Esophagus muscularis mucosa (tissue), 4 donors: ENCODE measurements at regions not wholly inside any gene's neighbourhood (a gene's known extent, or its start where the extent isn't known, plus 50 kb on each side); places are given as distances from the start of the nearest gene placed in this dataset.

Experiments
- DNase-seq: peaks from one replicate; pipeline ENCODE4 v3.0.0-alpha.2; 2017; ENCODE audit errors: extremely low spot score
- H3K27ac ChIP-seq, 4 donors: fragments of 200-600 bp; sonication (generic); replicated peaks in 1 of 4; 1 replicate in 3 of 4; 2 replicates in 1 of 4; pipeline ENCODE4 v1.5.1; 2016 to 2019; ENCODE audit warnings: mild to moderate bottlenecking in 1 of 4
- H3K27me3 ChIP-seq, 4 donors: fragments of 200-600 bp; sonication (generic); one replicate each; pipeline versions ENCODE4 v1.5.1 to v1.6.0; 2016 to 2019
- H3K36me3 ChIP-seq, 4 donors: fragments of 200-600 bp; sonication (generic); one replicate each; pipeline ENCODE4 v1.5.1; 2016 to 2019
- H3K4me1 ChIP-seq, 4 donors: fragments of 200-600 bp; sonication (generic); one replicate each; pipeline ENCODE4 v1.5.1; 2016 to 2019
- H3K4me3 ChIP-seq, 4 donors: fragments of 200-600 bp; sonication (generic); 1 replicate in 2 of 4; 2 replicates in 2 of 4; pipeline ENCODE4 v1.5.1; 2016 to 2019; ENCODE audit warnings: mild to moderate bottlenecking in 4 of 4, moderate library complexity in 1 of 4
- H3K9me3 ChIP-seq, 4 donors: fragments of 200-600 bp; sonication (generic); 1 replicate in 3 of 4; 2 replicates in 1 of 4; pipeline ENCODE4 v1.5.1; 2016 to 2019
- EP300 ChIP-seq: sonication (generic); formaldehyde crosslinking; IDR thresholded peaks from one replicate; pipeline ENCODE4 v1.6.1; 2017; ENCODE audit warnings: antibody characterized with exemption
- POLR2A ChIP-seq: fragments of 450-650 bp; IDR thresholded peaks from one replicate; pipeline ENCODE4 v1.6.1; 2017; ENCODE audit warnings: antibody characterized with exemption, moderate library complexity, mild to moderate bottlenecking, low read depth
- POLR2AphosphoS5 ChIP-seq, 2 donors: sonication (generic); formaldehyde crosslinking; IDR thresholded peaks; one replicate each; pipeline ENCODE4 v1.6.1; 2017; ENCODE audit warnings: antibody characterized with exemption in 2 of 2
- WGBS: methylation state at CpG from one replicate; pipeline ENCODE4 v1.1.5; 2018; 5-methylcytosine and 5-hydroxymethylcytosine counted together
- intact Hi-C: fragments of 100-400 bp; cut with DNase I; formaldehyde crosslinking; loops from one replicate; pipeline ENCODE4 v1.15.1; 2023
- TF ChIP-seq, protein P1 (sequence below), 3 experiments: fragments of 200-600 bp in 2 of 3; fragments of 450-650 bp in 1 of 3; sonication (generic) in 2 of 3; IDR thresholded peaks; one replicate each; pipeline ENCODE4 v1.5.1; 2017 to 2019; ENCODE audit warnings: antibody characterized with exemption in 3 of 3, mild to moderate bottlenecking in 2 of 3, moderate library complexity in 1 of 3

- H3K4me3 ChIP-seq = no peak overlapping the region
- H3K4me1 ChIP-seq = no peaks in the 10 kb centered on the region
- no peak for DNase-seq
- H3K27me3 ChIP-seq = no peaks in the 10 kb centered on the region
- 54% methylated on average over 2 of the region's 2 CpGs for WGBS
- TF ChIP-seq, protein P1, sequence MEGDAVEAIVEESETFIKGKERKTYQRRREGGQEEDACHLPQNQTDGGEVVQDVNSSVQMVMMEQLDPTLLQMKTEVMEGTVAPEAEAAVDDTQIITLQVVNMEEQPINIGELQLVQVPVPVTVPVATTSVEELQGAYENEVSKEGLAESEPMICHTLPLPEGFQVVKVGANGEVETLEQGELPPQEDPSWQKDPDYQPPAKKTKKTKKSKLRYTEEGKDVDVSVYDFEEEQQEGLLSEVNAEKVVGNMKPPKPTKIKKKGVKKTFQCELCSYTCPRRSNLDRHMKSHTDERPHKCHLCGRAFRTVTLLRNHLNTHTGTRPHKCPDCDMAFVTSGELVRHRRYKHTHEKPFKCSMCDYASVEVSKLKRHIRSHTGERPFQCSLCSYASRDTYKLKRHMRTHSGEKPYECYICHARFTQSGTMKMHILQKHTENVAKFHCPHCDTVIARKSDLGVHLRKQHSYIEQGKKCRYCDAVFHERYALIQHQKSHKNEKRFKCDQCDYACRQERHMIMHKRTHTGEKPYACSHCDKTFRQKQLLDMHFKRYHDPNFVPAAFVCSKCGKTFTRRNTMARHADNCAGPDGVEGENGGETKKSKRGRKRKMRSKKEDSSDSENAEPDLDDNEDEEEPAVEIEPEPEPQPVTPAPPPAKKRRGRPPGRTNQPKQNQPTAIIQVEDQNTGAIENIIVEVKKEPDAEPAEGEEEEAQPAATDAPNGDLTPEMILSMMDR (IDR thresholded peaks at IDR 0.05) = no peak
- TF ChIP-seq EP300 = no peak
- no peak for TF ChIP-seq POLR2A
- TF ChIP-seq POLR2AphosphoS5 (IDR thresholded peaks at IDR 0.05) = no peak
- H3K36me3 ChIP-seq = no peaks in the 10 kb centered on the region
- intact Hi-C loops = no loop called here
- H3K9me3 ChIP-seq = no peaks in the 10 kb centered on the region
- H3K27ac ChIP-seq = no peak overlapping the region
These were observed 475.9 kb downstream of the SQOR start for GRCh38 chr15:46110755-46111154.

- no peaks in the 10 kb centered on the region for H3K36me3 ChIP-seq
- intact Hi-C loops = no loop called here
- DNase-seq = no peak
- WGBS = 67% methylated on average over 1 of the region's 3 CpGs
- TF ChIP-seq POLR2AphosphoS5 (IDR thresholded peaks at IDR 0.05) = no peak
- TF ChIP-seq, protein P1 (IDR thresholded peaks at IDR 0.05) = no peak
- TF ChIP-seq EP300 = no peak
- TF ChIP-seq POLR2A = no peak
- H3K27ac ChIP-seq = no peak overlapping the region
- H3K9me3 ChIP-seq = no peaks in the 10 kb centered on the region
- H3K4me3 ChIP-seq = no peak overlapping the region
- H3K27me3 ChIP-seq = no peaks in the 10 kb centered on the region
- H3K4me1 ChIP-seq = no peaks in the 10 kb centered on the region
These were observed 476.9 kb downstream of the SQOR start for GRCh38 chr15:46111730-46112129.

GRCh38 chr15:46117071-46117470 lies 482.2 kb downstream of the SQOR start:
- H3K27me3 ChIP-seq = no peaks in the 10 kb centered on the region
- H3K4me3 ChIP-seq = no peak overlapping the region
- no peaks in the 10 kb centered on the region for H3K4me1 ChIP-seq
- no peak overlapping the region for H3K27ac ChIP-seq
- intact Hi-C loops = no loop called here
- no peak for DNase-seq
- no peaks in the 10 kb centered on the region for H3K9me3 ChIP-seq
- TF ChIP-seq POLR2AphosphoS5 (IDR thresholded peaks at IDR 0.05) = no peak
- TF ChIP-seq, protein P1 (IDR thresholded peaks at IDR 0.05) = no peak
- no peaks in the 10 kb centered on the region for H3K36me3 ChIP-seq

- DNase-seq = no peak
- peaks cover 0 to 14% (median 5%) of the 10 kb centered on the region in 4 donors for H3K9me3 ChIP-seq
- 88% methylated on average over 3 of the region's 3 CpGs for WGBS
- H3K36me3 ChIP-seq = no peaks in the 10 kb centered on the region
- intact Hi-C loops = no loop called here
- H3K27ac ChIP-seq = no peak overlapping the region
- H3K27me3 ChIP-seq = no peaks in the 10 kb centered on the region
- H3K4me3 ChIP-seq = no peak overlapping the region
- no peaks in the 10 kb centered on the region for H3K4me1 ChIP-seq
- TF ChIP-seq POLR2AphosphoS5 (IDR thresholded peaks at IDR 0.05) = no peak
- TF ChIP-seq, protein P1 (IDR thresholded peaks at IDR 0.05) = no peak
- TF ChIP-seq EP300 = no peak
- no peak for TF ChIP-seq POLR2A
These were observed 485.9 kb downstream of the SQOR start for GRCh38 chr15:46120713-46121112.

- H3K27me3 ChIP-seq = no peaks in the 10 kb centered on the region
- intact Hi-C loops = no loop called here
- H3K4me3 ChIP-seq = no peak overlapping the region
- H3K36me3 ChIP-seq = no peaks in the 10 kb centered on the region
- DNase-seq = no peak
- no peaks in the 10 kb centered on the region for H3K4me1 ChIP-seq
- TF ChIP-seq, protein P1 (IDR thresholded peaks at IDR 0.05) = no peak
- no peak for TF ChIP-seq POLR2AphosphoS5 (IDR thresholded peaks at IDR 0.05)
- TF ChIP-seq EP300 = no peak
- no peak for TF ChIP-seq POLR2A
- H3K9me3 ChIP-seq = peaks cover 0 to 14% (median 5%) of the 10 kb centered on the region in 4 donors
- no peak overlapping the region for H3K27ac ChIP-seq
These were observed 486.6 kb downstream of the SQOR start for GRCh38 chr15:46121441-46121840.
